ENCODE measurements at regions not wholly inside any gene's neighbourhood (a gene's known extent, or its start where the extent isn't known, plus 50 kb on each side); places are given as distances from the start of the nearest gene placed in this dataset.

- no peak overlapping the region for H3K4me3 ChIP-seq (ENCODE audit: low read depth, low read length)
- DNase-seq (ENCODE audit: low read depth) = no peak
- TF ChIP-seq CTCF (IDR thresholded peaks at IDR 0.05; ENCODE audit: low read depth, low read length, missing control alignments) = no peak
Measured at GRCh38 chr1:98054786-98055185, 134.0 kb upstream of the DPYD start.

- H3K4me3 ChIP-seq (ENCODE audit: low read depth, low read length) = no peak overlapping the region; the same call in 1 of the 2 replicates
- no peak for DNase-seq (ENCODE audit: low read depth)
- TF ChIP-seq CTCF (IDR thresholded peaks at IDR 0.05; ENCODE audit: low read depth, low read length, missing control alignments) = no peak
Measured at GRCh38 chr1:98054367-98054701, 133.5 kb upstream of the DPYD start.

- peak; percentile 82 for TF ChIP-seq CTCF (IDR thresholded peaks at IDR 0.05; ENCODE audit: low read depth, low read length, missing control alignments)
- peak overlapping the region; percentile 50 for H3K4me3 ChIP-seq (ENCODE audit: low read depth, low read length)
- DNase-seq (ENCODE audit: low read depth) = no peak
Measured at GRCh38 chr1:98053471-98054366, 132.9 kb upstream of the DPYD start.

GRCh38 chr1:98051065-98051675, 130.3 kb upstream of the DPYD start:
- DNase-seq (ENCODE audit: low read depth) = peak; percentile 18
- peak; percentile 82 for TF ChIP-seq CTCF (IDR thresholded peaks at IDR 0.05; ENCODE audit: low read depth, low read length, missing control alignments)
- H3K4me3 ChIP-seq (ENCODE audit: low read depth, low read length) = no peak overlapping the region

- no peak for TF ChIP-seq CTCF (IDR thresholded peaks at IDR 0.05; ENCODE audit: low read depth, low read length, missing control alignments)
- DNase-seq (ENCODE audit: low read depth) = no peak
- no peak overlapping the region for H3K4me3 ChIP-seq (ENCODE audit: low read depth, low read length)
Measured at GRCh38 chr1:98049370-98050135, 128.7 kb upstream of the DPYD start.

GRCh38 chr1:98048751-98049325, 128.0 kb upstream of the DPYD start:
- TF ChIP-seq CTCF (IDR thresholded peaks at IDR 0.05; ENCODE audit: low read depth, low read length, missing control alignments) = no peak
- DNase-seq (ENCODE audit: low read depth) = no peak
- H3K4me3 ChIP-seq (ENCODE audit: low read depth, low read length) = no peak overlapping the region

Data from GM12864 (cell line).